ENCODE measurements at regions not wholly inside any gene's neighbourhood (a gene's known extent, or its start where the extent isn't known, plus 50 kb on each side); places are given as distances from the start of the nearest gene placed in this dataset.

DNA sequence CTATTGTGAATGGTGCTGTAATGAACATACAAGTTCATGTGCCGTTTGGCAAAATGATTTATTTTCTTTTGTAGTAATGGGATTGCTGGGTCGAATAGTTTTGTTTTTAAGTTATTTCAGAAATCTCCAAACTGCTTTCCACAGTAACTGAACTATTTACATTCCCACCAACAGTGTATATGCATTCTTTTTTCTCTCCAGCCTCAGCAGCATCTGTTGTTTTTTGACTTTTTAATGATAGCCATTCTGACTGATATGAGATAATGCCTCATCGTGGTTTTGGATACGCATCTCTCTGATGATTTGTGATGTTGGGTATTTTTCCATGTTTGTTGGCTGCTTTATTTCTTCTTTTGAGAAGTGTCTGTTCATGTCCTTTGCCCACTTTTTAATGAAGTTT, 246.3 kb upstream of the ADGRL3 start:
- H3K36me3 ChIP-seq (ENCODE audit: insufficient read depth), result no peaks in the 10 kb centered on the region
- DNase-seq (ENCODE audit: low spot score), result no peak
- H2AFZ ChIP-seq, result no peak overlapping the region
- no peak for TF ChIP-seq POLR2AphosphoS5 (IDR thresholded peaks at IDR 0.05; ENCODE audit: low read depth)
- TF ChIP-seq EZH2 (IDR thresholded peaks at IDR 0.05; ENCODE audit: low read depth, unreplicated experiment), result no peak
- TF ChIP-seq JUNB (IDR thresholded peaks at IDR 0.05; ENCODE audit: unreplicated experiment), result no peak
- TF ChIP-seq, protein P1, sequence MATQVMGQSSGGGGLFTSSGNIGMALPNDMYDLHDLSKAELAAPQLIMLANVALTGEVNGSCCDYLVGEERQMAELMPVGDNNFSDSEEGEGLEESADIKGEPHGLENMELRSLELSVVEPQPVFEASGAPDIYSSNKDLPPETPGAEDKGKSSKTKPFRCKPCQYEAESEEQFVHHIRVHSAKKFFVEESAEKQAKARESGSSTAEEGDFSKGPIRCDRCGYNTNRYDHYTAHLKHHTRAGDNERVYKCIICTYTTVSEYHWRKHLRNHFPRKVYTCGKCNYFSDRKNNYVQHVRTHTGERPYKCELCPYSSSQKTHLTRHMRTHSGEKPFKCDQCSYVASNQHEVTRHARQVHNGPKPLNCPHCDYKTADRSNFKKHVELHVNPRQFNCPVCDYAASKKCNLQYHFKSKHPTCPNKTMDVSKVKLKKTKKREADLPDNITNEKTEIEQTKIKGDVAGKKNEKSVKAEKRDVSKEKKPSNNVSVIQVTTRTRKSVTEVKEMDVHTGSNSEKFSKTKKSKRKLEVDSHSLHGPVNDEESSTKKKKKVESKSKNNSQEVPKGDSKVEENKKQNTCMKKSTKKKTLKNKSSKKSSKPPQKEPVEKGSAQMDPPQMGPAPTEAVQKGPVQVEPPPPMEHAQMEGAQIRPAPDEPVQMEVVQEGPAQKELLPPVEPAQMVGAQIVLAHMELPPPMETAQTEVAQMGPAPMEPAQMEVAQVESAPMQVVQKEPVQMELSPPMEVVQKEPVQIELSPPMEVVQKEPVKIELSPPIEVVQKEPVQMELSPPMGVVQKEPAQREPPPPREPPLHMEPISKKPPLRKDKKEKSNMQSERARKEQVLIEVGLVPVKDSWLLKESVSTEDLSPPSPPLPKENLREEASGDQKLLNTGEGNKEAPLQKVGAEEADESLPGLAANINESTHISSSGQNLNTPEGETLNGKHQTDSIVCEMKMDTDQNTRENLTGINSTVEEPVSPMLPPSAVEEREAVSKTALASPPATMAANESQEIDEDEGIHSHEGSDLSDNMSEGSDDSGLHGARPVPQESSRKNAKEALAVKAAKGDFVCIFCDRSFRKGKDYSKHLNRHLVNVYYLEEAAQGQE (IDR thresholded peaks at IDR 0.05; ENCODE audit: unreplicated experiment), result no peak
- no peak for TF ChIP-seq CREB1 (CRISPR knock-in tag; IDR thresholded peaks at IDR 0.05; ENCODE audit: low read depth)
- no peak for TF ChIP-seq ZNF114 (CRISPR knock-in tag; IDR thresholded peaks at IDR 0.05)
- TF ChIP-seq EZH2phosphoT487 (IDR thresholded peaks at IDR 0.05; ENCODE audit: unreplicated experiment), result no peak
- TF ChIP-seq, protein P2, sequence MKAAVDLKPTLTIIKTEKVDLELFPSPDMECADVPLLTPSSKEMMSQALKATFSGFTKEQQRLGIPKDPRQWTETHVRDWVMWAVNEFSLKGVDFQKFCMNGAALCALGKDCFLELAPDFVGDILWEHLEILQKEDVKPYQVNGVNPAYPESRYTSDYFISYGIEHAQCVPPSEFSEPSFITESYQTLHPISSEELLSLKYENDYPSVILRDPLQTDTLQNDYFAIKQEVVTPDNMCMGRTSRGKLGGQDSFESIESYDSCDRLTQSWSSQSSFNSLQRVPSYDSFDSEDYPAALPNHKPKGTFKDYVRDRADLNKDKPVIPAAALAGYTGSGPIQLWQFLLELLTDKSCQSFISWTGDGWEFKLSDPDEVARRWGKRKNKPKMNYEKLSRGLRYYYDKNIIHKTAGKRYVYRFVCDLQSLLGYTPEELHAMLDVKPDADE (IDR thresholded peaks at IDR 0.05), result no peak
- no peak for TF ChIP-seq STAT1 (IDR thresholded peaks at IDR 0.05; ENCODE audit: unreplicated experiment)
- TF ChIP-seq, protein P3, sequence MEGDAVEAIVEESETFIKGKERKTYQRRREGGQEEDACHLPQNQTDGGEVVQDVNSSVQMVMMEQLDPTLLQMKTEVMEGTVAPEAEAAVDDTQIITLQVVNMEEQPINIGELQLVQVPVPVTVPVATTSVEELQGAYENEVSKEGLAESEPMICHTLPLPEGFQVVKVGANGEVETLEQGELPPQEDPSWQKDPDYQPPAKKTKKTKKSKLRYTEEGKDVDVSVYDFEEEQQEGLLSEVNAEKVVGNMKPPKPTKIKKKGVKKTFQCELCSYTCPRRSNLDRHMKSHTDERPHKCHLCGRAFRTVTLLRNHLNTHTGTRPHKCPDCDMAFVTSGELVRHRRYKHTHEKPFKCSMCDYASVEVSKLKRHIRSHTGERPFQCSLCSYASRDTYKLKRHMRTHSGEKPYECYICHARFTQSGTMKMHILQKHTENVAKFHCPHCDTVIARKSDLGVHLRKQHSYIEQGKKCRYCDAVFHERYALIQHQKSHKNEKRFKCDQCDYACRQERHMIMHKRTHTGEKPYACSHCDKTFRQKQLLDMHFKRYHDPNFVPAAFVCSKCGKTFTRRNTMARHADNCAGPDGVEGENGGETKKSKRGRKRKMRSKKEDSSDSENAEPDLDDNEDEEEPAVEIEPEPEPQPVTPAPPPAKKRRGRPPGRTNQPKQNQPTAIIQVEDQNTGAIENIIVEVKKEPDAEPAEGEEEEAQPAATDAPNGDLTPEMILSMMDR (conservative IDR thresholded peaks at IDR 0.05; ENCODE audit: low read depth in 2 of 2), result no peak
- H3K4me1 ChIP-seq (ENCODE audit: insufficient read depth), result no peaks in the 10 kb centered on the region
- no peaks in the 10 kb centered on the region for H3K27me3 Mint-ChIP-seq (ENCODE audit: insufficient read depth, low read depth, poor library complexity)
- ATAC-seq, result no peak
- no peak overlapping the region for H3K4me2 ChIP-seq
- H3K4me3 ChIP-seq, result no peak overlapping the region
- no peak overlapping the region for H3K4me3 Mint-ChIP-seq
- no peaks in the 10 kb centered on the region for H3K36me3 Mint-ChIP-seq (ENCODE audit: low read depth)
- no peak overlapping the region for H3K27ac ChIP-seq (ENCODE audit: low read depth)
- no peaks in the 10 kb centered on the region for H3F3A ChIP-seq (replicated peaks; ENCODE audit: low read depth)
- no peaks in the 10 kb centered on the region for H3K4me1 Mint-ChIP-seq
- no peaks in the 10 kb centered on the region for H4K20me1 ChIP-seq (replicated peaks; ENCODE audit: insufficient read depth)
- H3K79me2 ChIP-seq (replicated peaks; ENCODE audit: insufficient read depth), result no peaks in the 10 kb centered on the region
- no peaks in the 10 kb centered on the region for H3K9me3 Mint-ChIP-seq
- no peaks in the 10 kb centered on the region for H3K9me2 ChIP-seq (ENCODE audit: insufficient read depth)
- no peaks in the 10 kb centered on the region for H3K27me3 ChIP-seq (ENCODE audit: insufficient read depth)
- no peak overlapping the region for H3K27ac Mint-ChIP-seq

DNA sequence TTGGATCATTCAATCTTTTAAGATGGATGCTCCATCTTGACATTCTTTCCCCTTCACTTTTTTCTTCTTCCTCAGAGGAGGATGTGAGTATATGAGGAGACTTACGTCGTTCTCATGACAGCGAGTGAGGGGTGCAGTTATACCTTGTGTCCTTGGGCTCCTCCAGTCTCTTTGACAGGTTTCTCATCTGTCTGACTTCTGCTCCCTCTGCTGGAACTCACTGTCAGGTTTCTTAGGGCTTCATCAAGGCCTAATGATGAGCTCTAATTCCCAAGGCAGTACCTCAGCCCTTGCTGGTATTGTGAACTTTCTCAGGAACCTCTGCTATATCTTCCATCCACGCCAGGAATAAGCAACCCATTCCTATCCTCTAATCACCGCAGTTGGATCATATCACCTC, 237.8 kb upstream of the ADGRL3 start:
- no peaks in the 10 kb centered on the region for H3K9me3 Mint-ChIP-seq
- peak; percentile 45 for DNase-seq (ENCODE audit: low spot score)
- no peak overlapping the region for H3K4me3 ChIP-seq
- no peaks in the 10 kb centered on the region for H3K27me3 ChIP-seq (ENCODE audit: insufficient read depth)
- no peaks in the 10 kb centered on the region for H3K4me1 ChIP-seq (ENCODE audit: insufficient read depth)
- no peaks in the 10 kb centered on the region for H3K27me3 Mint-ChIP-seq (ENCODE audit: insufficient read depth, low read depth, poor library complexity)
- H3K27ac Mint-ChIP-seq, result no peak overlapping the region
- no peak overlapping the region for H2AFZ ChIP-seq
- no peaks in the 10 kb centered on the region for H3K4me1 Mint-ChIP-seq
- no peak overlapping the region for H3K4me3 Mint-ChIP-seq
- no peak overlapping the region for H3K27ac ChIP-seq (ENCODE audit: low read depth)
- TF ChIP-seq EZH2 (IDR thresholded peaks at IDR 0.05; ENCODE audit: low read depth, unreplicated experiment), result no peak
- TF ChIP-seq, protein P3 (conservative IDR thresholded peaks at IDR 0.05; ENCODE audit: low read depth in 2 of 2), result peak; percentile 25 to 64; a peak in 3 of 4 replicates
- no peaks in the 10 kb centered on the region for H3K36me3 Mint-ChIP-seq (ENCODE audit: low read depth)
- H3K9me2 ChIP-seq (ENCODE audit: insufficient read depth), result no peaks in the 10 kb centered on the region
- ATAC-seq, result peak; percentile 81
- H4K20me1 ChIP-seq (replicated peaks; ENCODE audit: insufficient read depth), result no peaks in the 10 kb centered on the region
- no peaks in the 10 kb centered on the region for H3F3A ChIP-seq (replicated peaks; ENCODE audit: low read depth)
- no peaks in the 10 kb centered on the region for H3K79me2 ChIP-seq (replicated peaks; ENCODE audit: insufficient read depth)
- no peaks in the 10 kb centered on the region for H3K36me3 ChIP-seq (ENCODE audit: insufficient read depth)
- H3K4me2 ChIP-seq, result no peak overlapping the region
